HEK293 (cell line): ENCODE measurements at regions not wholly inside any gene's neighbourhood (a gene's known extent, or its start where the extent isn't known, plus 50 kb on each side); places are given as distances from the start of the nearest gene placed in this dataset.

Source experiments
- ZNF175 ChIP-seq: fragments of 450-650 bp; formaldehyde crosslinking; IDR thresholded peaks from 2 replicates; pipeline ENCODE4 v1.5.1; 2016; ENCODE audit warnings: missing biosample characterization, missing genetic modification characterization
- ZNF341 ChIP-seq: fragments of 450-650 bp; formaldehyde crosslinking; IDR thresholded peaks from 2 replicates; pipeline ENCODE4; 2016; ENCODE audit warnings: low read depth, missing biosample characterization, missing genetic modification characterization
- ZNF366 ChIP-seq: fragments of 450-650 bp; formaldehyde crosslinking; conservative IDR thresholded peaks from 2 replicates; pipeline ENCODE4 v1.5.1; 2016; ENCODE audit warnings: missing biosample characterization, missing genetic modification characterization
- ZNF555 ChIP-seq: fragments of 450-650 bp; formaldehyde crosslinking; conservative IDR thresholded peaks from 2 replicates; pipeline ENCODE4 v1.5.1; 2017; ENCODE audit warnings: missing biosample characterization, mild to moderate bottlenecking, missing genetic modification characterization, inconsistent platforms
- TF ChIP-seq, protein P1 (sequence below): fragments of 450-650 bp; formaldehyde crosslinking; IDR thresholded peaks from 2 replicates; pipeline ENCODE4 v1.5.1; 2016; ENCODE audit warnings: missing biosample characterization, missing genetic modification characterization
- TF ChIP-seq, protein P2 (sequence below): fragments of 450-650 bp; formaldehyde crosslinking; IDR thresholded peaks from 2 replicates; pipeline ENCODE4 v1.5.1; 2017; ENCODE audit warnings: missing biosample characterization, missing genetic modification characterization

DNA sequence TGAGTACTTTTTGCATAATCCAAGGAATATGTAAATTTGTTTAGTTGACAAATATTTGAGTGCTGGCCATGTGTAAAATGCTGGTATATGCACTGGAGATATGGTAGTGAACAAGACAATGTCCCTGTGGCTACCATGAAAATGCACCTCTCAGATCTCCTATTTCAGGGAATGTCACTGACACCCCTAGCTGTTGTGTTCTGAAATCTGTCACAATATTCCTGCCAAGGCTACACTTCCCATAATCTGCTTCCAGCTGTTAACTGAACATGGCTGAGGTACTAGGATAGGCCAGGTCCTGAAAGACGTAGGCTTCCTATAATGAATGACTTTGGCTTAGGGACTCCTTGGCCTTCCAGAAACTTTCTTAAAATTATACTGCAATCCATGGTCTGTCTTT lies 197.8 kb downstream of the ZNF648 start:
- TF ChIP-seq ZNF366 (tag by site-specific recombination) (no peak), ZNF555 (tag by site-specific recombination) (no peak), ZNF341 (tag by site-specific recombination) (no peak), ZNF175 (tag by site-specific recombination) (no peak)
- TF ChIP-seq, protein P1, sequence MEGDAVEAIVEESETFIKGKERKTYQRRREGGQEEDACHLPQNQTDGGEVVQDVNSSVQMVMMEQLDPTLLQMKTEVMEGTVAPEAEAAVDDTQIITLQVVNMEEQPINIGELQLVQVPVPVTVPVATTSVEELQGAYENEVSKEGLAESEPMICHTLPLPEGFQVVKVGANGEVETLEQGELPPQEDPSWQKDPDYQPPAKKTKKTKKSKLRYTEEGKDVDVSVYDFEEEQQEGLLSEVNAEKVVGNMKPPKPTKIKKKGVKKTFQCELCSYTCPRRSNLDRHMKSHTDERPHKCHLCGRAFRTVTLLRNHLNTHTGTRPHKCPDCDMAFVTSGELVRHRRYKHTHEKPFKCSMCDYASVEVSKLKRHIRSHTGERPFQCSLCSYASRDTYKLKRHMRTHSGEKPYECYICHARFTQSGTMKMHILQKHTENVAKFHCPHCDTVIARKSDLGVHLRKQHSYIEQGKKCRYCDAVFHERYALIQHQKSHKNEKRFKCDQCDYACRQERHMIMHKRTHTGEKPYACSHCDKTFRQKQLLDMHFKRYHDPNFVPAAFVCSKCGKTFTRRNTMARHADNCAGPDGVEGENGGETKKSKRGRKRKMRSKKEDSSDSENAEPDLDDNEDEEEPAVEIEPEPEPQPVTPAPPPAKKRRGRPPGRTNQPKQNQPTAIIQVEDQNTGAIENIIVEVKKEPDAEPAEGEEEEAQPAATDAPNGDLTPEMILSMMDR (tag by site-specific recombination), result no peak
- TF ChIP-seq, protein P2, sequence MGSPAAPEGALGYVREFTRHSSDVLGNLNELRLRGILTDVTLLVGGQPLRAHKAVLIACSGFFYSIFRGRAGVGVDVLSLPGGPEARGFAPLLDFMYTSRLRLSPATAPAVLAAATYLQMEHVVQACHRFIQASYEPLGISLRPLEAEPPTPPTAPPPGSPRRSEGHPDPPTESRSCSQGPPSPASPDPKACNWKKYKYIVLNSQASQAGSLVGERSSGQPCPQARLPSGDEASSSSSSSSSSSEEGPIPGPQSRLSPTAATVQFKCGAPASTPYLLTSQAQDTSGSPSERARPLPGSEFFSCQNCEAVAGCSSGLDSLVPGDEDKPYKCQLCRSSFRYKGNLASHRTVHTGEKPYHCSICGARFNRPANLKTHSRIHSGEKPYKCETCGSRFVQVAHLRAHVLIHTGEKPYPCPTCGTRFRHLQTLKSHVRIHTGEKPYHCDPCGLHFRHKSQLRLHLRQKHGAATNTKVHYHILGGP (tag by site-specific recombination), result no peak
